LNCAP (cell line): ENCODE measurements at regions not wholly inside any gene's neighbourhood (a gene's known extent, or its start where the extent isn't known, plus 50 kb on each side); places are given as distances from the start of the nearest gene placed in this dataset.

ENCODE experiments used
- TF ChIP-seq, protein P1 (sequence below): fragments of 450-650 bp; IDR thresholded peaks from 2 replicates; pipeline ENCODE4 v1.5.1; 2017; ENCODE audit warnings: mild to moderate bottlenecking

- TF ChIP-seq, protein P1, sequence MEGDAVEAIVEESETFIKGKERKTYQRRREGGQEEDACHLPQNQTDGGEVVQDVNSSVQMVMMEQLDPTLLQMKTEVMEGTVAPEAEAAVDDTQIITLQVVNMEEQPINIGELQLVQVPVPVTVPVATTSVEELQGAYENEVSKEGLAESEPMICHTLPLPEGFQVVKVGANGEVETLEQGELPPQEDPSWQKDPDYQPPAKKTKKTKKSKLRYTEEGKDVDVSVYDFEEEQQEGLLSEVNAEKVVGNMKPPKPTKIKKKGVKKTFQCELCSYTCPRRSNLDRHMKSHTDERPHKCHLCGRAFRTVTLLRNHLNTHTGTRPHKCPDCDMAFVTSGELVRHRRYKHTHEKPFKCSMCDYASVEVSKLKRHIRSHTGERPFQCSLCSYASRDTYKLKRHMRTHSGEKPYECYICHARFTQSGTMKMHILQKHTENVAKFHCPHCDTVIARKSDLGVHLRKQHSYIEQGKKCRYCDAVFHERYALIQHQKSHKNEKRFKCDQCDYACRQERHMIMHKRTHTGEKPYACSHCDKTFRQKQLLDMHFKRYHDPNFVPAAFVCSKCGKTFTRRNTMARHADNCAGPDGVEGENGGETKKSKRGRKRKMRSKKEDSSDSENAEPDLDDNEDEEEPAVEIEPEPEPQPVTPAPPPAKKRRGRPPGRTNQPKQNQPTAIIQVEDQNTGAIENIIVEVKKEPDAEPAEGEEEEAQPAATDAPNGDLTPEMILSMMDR = no peak
These were observed 678.9 kb upstream of the CELF4 start for GRCh38 chr18:38244480-38244879.

DNA sequence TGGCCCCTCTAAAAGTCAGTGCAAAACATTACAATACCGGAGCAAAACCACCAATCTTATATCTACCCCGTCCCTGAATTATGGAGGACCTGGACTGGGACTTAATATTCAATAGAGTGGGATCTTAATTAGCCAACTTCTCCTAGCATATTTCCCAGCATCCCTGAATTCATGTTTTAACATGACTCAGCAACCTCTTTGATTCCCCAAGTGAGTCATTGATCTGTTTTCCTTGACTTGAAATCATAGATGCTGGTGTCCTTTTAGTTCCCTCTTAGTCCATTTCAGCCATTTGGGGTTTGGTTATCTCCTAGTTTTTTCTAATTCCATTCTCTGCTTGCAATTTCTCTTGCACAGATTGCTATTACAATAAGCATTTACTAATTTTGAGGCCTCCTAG, 677.7 kb upstream of the CELF4 start:
- TF ChIP-seq, protein P1 = no peak

- TF ChIP-seq, protein P1 = no peak
These were observed 676.1 kb upstream of the CELF4 start for GRCh38 chr18:38241736-38242135.

- TF ChIP-seq, protein P1 = no peak
These were observed 675.6 kb upstream of the CELF4 start for GRCh38 chr18:38241216-38241615.

- TF ChIP-seq, protein P1 = no peak
These were observed 674.0 kb upstream of the CELF4 start for GRCh38 chr18:38239606-38240005.

GRCh38 chr18:38237796-38238195, 672.2 kb upstream of the CELF4 start:
- TF ChIP-seq, protein P1 = no peak

GRCh38 chr18:38221476-38222100, 656.0 kb upstream of the CELF4 start:
- TF ChIP-seq, protein P1 = no peak

DNA sequence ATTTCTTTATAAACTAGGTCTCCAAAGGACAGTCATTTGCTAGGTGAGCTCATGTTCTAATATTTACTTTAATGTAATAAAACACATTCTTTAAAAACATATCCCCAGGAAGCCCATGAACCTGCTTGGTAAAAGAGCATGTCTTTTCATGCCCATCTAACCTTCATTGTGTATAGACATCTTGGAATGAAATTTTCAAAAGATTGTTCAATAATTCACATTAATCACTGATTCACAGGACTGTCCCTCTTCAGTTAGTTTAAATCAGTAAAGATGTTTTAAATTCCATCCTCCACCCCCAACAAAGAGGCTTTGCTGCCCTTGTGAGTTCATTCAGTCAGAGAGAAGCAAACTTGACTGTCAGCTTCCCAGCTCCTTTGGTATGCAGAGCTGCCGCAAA, 633.4 kb upstream of the CELF4 start:
- TF ChIP-seq, protein P1 = no peak
